ENCODE measurements at regions not wholly inside any gene's neighbourhood (a gene's known extent, or its start where the extent isn't known, plus 50 kb on each side); places are given as distances from the start of the nearest gene placed in this dataset.

GRCh38 chr2:157191186-157191585, 66.3 kb upstream of the GALNT5 start:
- CTCF ChIA-PET (ENCODE audit: low intra/inter-chr PET ratio, low total read pairs), result no interaction called here
- TF ChIP-seq SRSF9 (IDR thresholded peaks at IDR 0.05; ENCODE audit: borderline replicate concordance, insufficient read depth, low read depth, low read length, poor library complexity, severe bottlenecking), result no peak
- TF ChIP-seq, protein P1, sequence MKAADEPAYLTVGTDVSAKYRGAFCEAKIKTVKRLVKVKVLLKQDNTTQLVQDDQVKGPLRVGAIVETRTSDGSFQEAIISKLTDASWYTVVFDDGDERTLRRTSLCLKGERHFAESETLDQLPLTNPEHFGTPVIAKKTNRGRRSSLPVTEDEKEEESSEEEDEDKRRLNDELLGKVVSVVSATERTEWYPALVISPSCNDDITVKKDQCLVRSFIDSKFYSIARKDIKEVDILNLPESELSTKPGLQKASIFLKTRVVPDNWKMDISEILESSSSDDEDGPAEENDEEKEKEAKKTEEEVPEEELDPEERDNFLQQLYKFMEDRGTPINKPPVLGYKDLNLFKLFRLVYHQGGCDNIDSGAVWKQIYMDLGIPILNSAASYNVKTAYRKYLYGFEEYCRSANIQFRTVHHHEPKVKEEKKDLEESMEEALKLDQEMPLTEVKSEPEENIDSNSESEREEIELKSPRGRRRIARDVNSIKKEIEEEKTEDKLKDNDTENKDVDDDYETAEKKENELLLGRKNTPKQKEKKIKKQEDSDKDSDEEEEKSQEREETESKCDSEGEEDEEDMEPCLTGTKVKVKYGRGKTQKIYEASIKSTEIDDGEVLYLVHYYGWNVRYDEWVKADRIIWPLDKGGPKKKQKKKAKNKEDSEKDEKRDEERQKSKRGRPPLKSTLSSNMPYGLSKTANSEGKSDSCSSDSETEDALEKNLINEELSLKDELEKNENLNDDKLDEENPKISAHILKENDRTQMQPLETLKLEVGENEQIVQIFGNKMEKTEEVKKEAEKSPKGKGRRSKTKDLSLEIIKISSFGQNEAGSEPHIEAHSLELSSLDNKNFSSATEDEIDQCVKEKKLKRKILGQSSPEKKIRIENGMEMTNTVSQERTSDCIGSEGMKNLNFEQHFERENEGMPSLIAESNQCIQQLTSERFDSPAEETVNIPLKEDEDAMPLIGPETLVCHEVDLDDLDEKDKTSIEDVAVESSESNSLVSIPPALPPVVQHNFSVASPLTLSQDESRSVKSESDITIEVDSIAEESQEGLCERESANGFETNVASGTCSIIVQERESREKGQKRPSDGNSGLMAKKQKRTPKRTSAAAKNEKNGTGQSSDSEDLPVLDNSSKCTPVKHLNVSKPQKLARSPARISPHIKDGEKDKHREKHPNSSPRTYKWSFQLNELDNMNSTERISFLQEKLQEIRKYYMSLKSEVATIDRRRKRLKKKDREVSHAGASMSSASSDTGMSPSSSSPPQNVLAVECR (CRISPR knock-in tag; IDR thresholded peaks at IDR 0.05; ENCODE audit: borderline replicate concordance), result no peak
- TF ChIP-seq ZBED4 (CRISPR knock-in tag; IDR thresholded peaks at IDR 0.05; ENCODE audit: borderline replicate concordance), result no peak
- no peak for TF ChIP-seq MLLT10 (CRISPR knock-in tag; IDR thresholded peaks at IDR 0.05)
- no peak for TF ChIP-seq ZNF782 (CRISPR knock-in tag; IDR thresholded peaks at IDR 0.05; ENCODE audit: borderline replicate concordance)
- no peak for TF ChIP-seq MED1 (CRISPR knock-in tag; IDR thresholded peaks at IDR 0.05)
- TF ChIP-seq ZNF83 (CRISPR knock-in tag; IDR thresholded peaks at IDR 0.05; ENCODE audit: borderline replicate concordance), result no peak
- no peak for TF ChIP-seq ZNF660 (CRISPR knock-in tag; IDR thresholded peaks at IDR 0.05; ENCODE audit: borderline replicate concordance, low read depth)
- no peak for TF ChIP-seq BRD4 (CRISPR knock-in tag; IDR thresholded peaks at IDR 0.05)
- TF ChIP-seq, protein P2, sequence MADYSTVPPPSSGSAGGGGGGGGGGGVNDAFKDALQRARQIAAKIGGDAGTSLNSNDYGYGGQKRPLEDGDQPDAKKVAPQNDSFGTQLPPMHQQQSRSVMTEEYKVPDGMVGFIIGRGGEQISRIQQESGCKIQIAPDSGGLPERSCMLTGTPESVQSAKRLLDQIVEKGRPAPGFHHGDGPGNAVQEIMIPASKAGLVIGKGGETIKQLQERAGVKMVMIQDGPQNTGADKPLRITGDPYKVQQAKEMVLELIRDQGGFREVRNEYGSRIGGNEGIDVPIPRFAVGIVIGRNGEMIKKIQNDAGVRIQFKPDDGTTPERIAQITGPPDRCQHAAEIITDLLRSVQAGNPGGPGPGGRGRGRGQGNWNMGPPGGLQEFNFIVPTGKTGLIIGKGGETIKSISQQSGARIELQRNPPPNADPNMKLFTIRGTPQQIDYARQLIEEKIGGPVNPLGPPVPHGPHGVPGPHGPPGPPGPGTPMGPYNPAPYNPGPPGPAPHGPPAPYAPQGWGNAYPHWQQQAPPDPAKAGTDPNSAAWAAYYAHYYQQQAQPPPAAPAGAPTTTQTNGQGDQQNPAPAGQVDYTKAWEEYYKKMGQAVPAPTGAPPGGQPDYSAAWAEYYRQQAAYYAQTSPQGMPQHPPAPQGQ (CRISPR knock-in tag; IDR thresholded peaks at IDR 0.05; ENCODE audit: borderline replicate concordance), result no peak
- TF ChIP-seq, protein P3, sequence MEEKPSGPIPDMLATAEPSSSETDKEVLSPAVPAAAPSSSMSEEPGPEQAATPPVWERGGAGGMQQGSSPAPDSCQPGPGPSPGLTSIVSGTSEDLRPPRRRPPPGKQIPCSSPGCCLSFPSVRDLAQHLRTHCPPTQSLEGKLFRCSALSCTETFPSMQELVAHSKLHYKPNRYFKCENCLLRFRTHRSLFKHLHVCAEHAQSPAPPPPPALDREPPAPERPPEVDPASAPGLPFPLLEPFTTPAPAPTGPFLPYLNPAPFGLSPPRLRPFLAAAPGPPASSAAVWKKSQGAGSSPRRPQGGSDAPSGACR (CRISPR knock-in tag; IDR thresholded peaks at IDR 0.05), result no peak
- no peak for TF ChIP-seq ZBTB42 (CRISPR knock-in tag; IDR thresholded peaks at IDR 0.05)
- no peak for TF ChIP-seq ZNF160 (CRISPR knock-in tag; IDR thresholded peaks at IDR 0.05)
- no peak for TF ChIP-seq ZNF556 (CRISPR knock-in tag; IDR thresholded peaks at IDR 0.05; ENCODE audit: borderline replicate concordance)

More at GRCh38 chr2:157191186-157191585, 66.3 kb upstream of the GALNT5 start:
- Histone ChIP-seq H3K36me3 (replicated peaks in 1 of 2; ENCODE audit: control insufficient read depth in 1 of 2, insufficient read depth in 2 of 2, low read length in 2 of 2) (no peaks in the 10 kb centered on the region), H3K4me2 (ENCODE audit: low read depth, low read length) (no peak overlapping the region), H3K9me3 (ENCODE audit: low read length) (no peaks in the 10 kb centered on the region), H3K79me2 (ENCODE audit: insufficient read depth, low read length) (no peaks in the 10 kb centered on the region), H4K20me1 (ENCODE audit: insufficient read depth, low read length) (no peaks in the 10 kb centered on the region), H3K27me3 (ENCODE audit: control insufficient read depth in 1 of 2, insufficient read depth in 2 of 2, low read length in 2 of 2) (no peaks in the 10 kb centered on the region; a peak in 1 of 5 replicates), H2AFZ (ENCODE audit: low read length) (no peak overlapping the region), H3K4me1 (ENCODE audit: insufficient read depth, low read length) (no peaks in the 10 kb centered on the region), H3K27ac (ENCODE audit: extremely low read length, insufficient read depth, low read length) (no peak overlapping the region), H3K9ac (ENCODE audit: insufficient read depth, low read depth, low read length) (no peak overlapping the region), H3K4me3 (replicated peaks in 1 of 3; ENCODE audit: insufficient read depth in 1 of 3, low read depth in 2 of 3, low read length in 3 of 3) (no peak overlapping the region)
- 11% methylated on average over 2 of the region's 2 CpGs for WGBS (ENCODE audit: low lambda C conversion rate)
- in situ Hi-C loops (cut with HindIII; ENCODE audit: extremely low pct_ligation_motif_present, low pct_unique_long_range_greater_than_20kb) (loop anchor here (10.0 to 25.0 kb wide), 2 partner anchors 854 to 1816 kb away; partner anchors contain the start of gene NR4A2), intact Hi-C loops (cut with micrococcal nuclease; ENCODE audit: unreplicated experiment) (loop anchor here (5.0 kb wide), 2 partner anchors 139 to 599 kb away; no protein-coding TSS in a partner anchor)
- FAIRE-seq (no peak), DNase-seq (ENCODE audit: low spot score) (no peak), ATAC-seq (no peak)
- POLR2A ChIA-PET, result no interaction called here
- no TSS peak for BruUV-seq (replicated peaks)

Data from HepG2 (cell line).